HG02678 (cell line): ENCODE measurements at regions not wholly inside any gene's neighbourhood (a gene's known extent, or its start where the extent isn't known, plus 50 kb on each side); places are given as distances from the start of the nearest gene placed in this dataset.
"Not testable (repeated sequence)": the region's sequence is repeated elsewhere in the genome, so short reads cannot be mapped to it uniquely, and the experiment has no call there.

Experiments used
- ATAC-seq: cut with Tn5 transposase; IDR thresholded peaks from one replicate; pipeline ENCODE4 v1.9.1; 2021; ENCODE audit warnings: mild to moderate bottlenecking, moderate library complexity; ENCODE audit not compliant: unreplicated experiment

DNA sequence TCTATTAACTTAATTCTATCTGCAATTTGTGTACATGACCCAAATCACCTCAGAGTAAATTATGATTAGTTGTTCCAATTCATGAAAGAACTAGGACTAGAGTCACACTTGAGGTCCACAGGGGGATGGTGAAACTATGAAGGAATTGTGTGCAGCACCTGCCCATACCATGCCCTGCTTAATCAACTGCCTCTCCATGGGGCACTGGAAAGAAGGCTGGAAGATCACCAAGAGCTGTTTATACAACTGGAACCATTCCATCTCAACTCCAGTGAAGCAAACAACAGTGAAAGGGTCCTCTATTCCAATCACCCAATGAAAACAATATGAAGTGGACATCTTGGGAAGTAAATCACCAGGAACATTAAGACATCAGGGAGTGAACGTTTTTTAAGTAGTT is 98.7 kb upstream of the SEMA3D start:
- no peak for ATAC-seq

- ATAC-seq = no peak
Measured at GRCh38 chr7:85275204-85275603, 88.3 kb upstream of the SEMA3D start.

GRCh38 chr7:85274454-85274853 is 87.6 kb upstream of the SEMA3D start:
- no peak for ATAC-seq

DNA sequence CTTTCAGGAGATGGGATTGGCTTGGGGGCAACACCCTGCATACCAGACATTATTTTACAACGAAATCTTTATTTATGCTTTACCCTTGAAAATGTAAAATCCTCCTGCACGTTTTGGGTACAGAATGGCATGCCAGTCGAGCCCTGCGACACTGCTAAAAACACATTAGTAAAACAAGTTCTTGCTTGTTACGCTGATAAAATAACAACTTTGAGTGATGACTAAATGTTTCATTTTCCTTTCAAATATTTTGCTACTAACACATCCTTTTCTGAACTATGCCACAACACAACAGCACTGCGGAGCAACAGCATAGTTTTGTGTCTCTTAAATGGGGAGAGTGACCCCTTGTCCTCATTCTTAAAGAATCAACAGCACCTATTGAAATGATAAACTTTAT is 76.0 kb upstream of the SEMA3D start:
- ATAC-seq = no peak

DNA sequence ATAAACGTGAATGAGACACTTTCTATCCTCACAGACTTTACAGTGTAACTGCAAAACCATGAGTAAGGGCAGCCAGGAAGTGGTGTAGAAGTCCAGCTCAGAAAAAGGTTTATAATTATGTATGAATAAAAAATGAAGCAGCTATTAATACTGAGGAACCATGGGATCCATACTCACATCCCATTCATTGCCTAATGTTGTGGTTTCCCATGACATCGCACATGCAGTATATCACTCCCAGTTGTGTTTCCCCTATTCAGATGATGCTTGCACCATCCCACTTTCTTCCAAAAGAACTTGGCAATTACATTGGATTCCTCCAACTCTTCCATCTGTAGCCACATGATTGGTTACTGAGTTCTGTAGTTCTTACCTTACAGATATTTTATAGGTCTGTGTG is 74.5 kb upstream of the SEMA3D start:
- no peak for ATAC-seq

DNA sequence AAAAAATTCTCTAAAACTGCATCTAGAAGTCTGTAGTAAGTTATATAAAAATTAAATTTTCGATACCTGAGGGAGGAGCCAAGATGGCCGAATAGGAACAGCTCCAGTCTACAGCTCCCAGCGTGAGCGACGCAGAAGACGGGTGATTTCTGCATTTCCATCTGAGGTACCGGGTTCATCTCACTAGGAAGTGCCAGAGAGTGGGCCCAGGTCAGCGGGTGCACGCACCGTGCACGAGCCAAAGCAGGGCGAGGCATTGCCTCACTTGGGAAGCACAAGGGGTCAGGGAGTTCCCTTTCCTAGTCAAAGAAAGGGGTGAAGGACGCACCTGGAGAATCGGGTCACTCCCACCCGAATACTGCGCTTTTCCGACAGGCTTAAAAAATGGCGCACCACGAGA is 62.9 kb upstream of the SEMA3D start:
- ATAC-seq = not testable (repeated sequence)

GRCh38 chr7:85239109-85239508 is 52.3 kb upstream of the SEMA3D start:
- ATAC-seq = no peak

DNA sequence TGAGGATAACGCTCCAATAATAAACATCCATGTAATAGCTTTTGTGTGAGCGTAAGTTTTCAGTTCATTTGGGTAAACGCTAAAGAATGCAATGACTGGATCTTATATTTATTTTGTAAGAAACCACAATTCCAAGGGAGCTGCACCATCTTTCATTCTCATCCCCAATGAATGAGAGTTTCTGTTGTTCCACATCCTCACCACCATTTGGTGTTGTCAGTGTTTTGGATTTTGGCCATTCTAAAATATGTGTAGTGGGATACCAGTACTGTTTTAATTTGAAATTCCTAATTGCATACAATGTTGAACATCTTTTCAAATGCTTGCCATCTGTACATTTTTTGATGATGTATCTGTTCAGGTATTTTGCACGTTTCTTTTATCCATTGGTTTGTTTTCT is 50.9 kb upstream of the SEMA3D start:
- no peak for ATAC-seq
